ENCODE measurements at regions not wholly inside any gene's neighbourhood (a gene's known extent, or its start where the extent isn't known, plus 50 kb on each side); places are given as distances from the start of the nearest gene placed in this dataset.

DNA sequence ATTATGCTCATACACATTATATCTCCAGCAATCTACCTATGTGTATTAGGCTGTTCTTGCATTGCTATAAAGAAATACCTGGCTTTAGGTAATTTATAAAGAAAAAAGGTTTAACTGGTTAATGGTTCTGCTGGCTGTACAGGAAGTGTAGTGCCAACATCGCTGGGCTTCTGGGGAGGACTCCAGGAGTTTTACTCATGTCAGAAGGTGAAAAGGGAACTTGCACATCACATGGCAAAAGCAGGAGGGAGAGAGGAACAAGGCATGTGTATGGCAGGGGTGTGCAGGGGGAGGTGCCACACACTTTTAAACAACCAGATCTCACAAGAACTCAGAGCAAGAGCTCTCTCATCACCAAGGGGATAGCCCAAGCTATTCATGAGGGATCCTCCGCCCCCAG, 715.4 kb upstream of the ZEB2 start:
- Histone ChIP-seq H3K4me2 (ENCODE audit: low read length) (no peak overlapping the region), H3K9me3 (ENCODE audit: control insufficient read depth in 1 of 2, insufficient read depth in 1 of 2, low read depth in 1 of 2, low read length in 2 of 2) (no peaks in the 10 kb centered on the region), H3K27ac (ENCODE audit: low read depth, low read length) (no peak overlapping the region), H3K4me3 (replicated peaks in 1 of 2; ENCODE audit: low read depth in 1 of 2, low read length in 2 of 2) (no peak overlapping the region), H3K9ac (ENCODE audit: low read length) (no peak overlapping the region), H3K9me2 (ENCODE audit: insufficient read depth) (no peaks in the 10 kb centered on the region), H3K27me3 (ENCODE audit: insufficient read depth, low read length) (no peaks in the 10 kb centered on the region), H2AFZ (ENCODE audit: low read depth, low read length, poor library complexity, severe bottlenecking) (no peak overlapping the region), H3K36me3 (ENCODE audit: control insufficient read depth in 1 of 2, insufficient read depth in 2 of 2, low read length in 2 of 2) (no peaks in the 10 kb centered on the region), H4K20me1 (ENCODE audit: insufficient read depth) (no peaks in the 10 kb centered on the region; the same call in 1 of the 2 replicates), H3K79me2 (ENCODE audit: insufficient read depth, low read length) (no peaks in the 10 kb centered on the region), H3K4me1 (ENCODE audit: control insufficient read depth in 1 of 2, insufficient read depth in 2 of 2, low read length in 2 of 2) (no peaks in the 10 kb centered on the region)
- no peak for ATAC-seq
- POLR2A ChIA-PET: no interaction called here
- BruUV-seq (replicated peaks): no TSS peak
- CTCF ChIA-PET: no interaction called here
- TF ChIP-seq ZFX (IDR thresholded peaks at IDR 0.05): no peak
- TF ChIP-seq REST (IDR thresholded peaks at IDR 0.05; ENCODE audit: low read depth): no peak
- TF ChIP-seq ELF1 (IDR thresholded peaks at IDR 0.05; ENCODE audit: borderline replicate concordance, low read depth): no peak
- no peak for TF ChIP-seq EGR1 (IDR thresholded peaks at IDR 0.05; ENCODE audit: low read depth)
- no peak for TF ChIP-seq ZNF274 (IDR thresholded peaks at IDR 0.05; ENCODE audit: low read depth, low read length)
- TF ChIP-seq, protein P1, sequence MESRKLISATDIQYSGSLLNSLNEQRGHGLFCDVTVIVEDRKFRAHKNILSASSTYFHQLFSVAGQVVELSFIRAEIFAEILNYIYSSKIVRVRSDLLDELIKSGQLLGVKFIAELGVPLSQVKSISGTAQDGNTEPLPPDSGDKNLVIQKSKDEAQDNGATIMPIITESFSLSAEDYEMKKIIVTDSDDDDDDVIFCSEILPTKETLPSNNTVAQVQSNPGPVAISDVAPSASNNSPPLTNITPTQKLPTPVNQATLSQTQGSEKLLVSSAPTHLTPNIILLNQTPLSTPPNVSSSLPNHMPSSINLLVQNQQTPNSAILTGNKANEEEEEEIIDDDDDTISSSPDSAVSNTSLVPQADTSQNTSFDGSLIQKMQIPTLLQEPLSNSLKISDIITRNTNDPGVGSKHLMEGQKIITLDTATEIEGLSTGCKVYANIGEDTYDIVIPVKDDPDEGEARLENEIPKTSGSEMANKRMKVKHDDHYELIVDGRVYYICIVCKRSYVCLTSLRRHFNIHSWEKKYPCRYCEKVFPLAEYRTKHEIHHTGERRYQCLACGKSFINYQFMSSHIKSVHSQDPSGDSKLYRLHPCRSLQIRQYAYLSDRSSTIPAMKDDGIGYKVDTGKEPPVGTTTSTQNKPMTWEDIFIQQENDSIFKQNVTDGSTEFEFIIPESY (IDR thresholded peaks at IDR 0.05; ENCODE audit: extremely low read depth, insufficient replicate concordance, low read length): no peak
- DNase-seq (ENCODE audit: low read depth, low spot score): no peak
- intact Hi-C loops (cut with micrococcal nuclease): no loop called here
- RAD21 ChIA-PET (ENCODE audit: low non-redundant PET in 1 of 2, low total read pairs in 2 of 2, uncharacterized antibody in 2 of 2, unreplicated experiment in 2 of 2): no interaction called here
